GM21723 (cell line): ENCODE measurements at regions not wholly inside any gene's neighbourhood (a gene's known extent, or its start where the extent isn't known, plus 50 kb on each side); places are given as distances from the start of the nearest gene placed in this dataset.

Experiments
- ATAC-seq: cut with Tn5 transposase; IDR thresholded peaks from one replicate; pipeline ENCODE4 v1.9.1; 2021; ENCODE audit warnings: mild to moderate bottlenecking, moderate library complexity; ENCODE audit not compliant: unreplicated experiment

DNA sequence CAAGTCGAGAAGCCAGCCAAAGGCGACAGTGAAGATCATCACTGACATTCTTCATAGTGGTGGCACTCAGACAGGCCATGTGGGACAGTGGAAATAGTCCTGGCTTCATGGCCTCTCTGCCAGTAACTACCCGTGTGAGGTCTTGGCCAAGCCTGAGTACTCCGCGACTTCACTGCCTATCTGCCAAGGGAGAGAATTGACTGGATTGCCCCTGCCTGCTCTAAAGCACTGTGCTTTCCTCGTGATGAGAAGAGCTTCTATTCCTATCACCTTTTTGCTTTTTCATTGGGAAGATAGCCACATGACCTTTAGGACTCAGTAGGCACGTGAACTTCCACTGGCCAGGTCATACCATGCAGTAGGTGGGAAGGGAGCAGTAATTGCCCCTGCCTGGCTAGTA lies 239.3 kb downstream of the HAUS1 start:
- ATAC-seq = no peak

GRCh38 chr18:46343931-46344372 lies 239.8 kb downstream of the HAUS1 start:
- peak; percentile 88 for ATAC-seq

GRCh38 chr18:46344416-46345180 lies 240.4 kb downstream of the HAUS1 start:
- peak; percentile 8 for ATAC-seq

- ATAC-seq = no peak
Observed at GRCh38 chr18:46345181-46345465, 240.9 kb downstream of the HAUS1 start.

DNA sequence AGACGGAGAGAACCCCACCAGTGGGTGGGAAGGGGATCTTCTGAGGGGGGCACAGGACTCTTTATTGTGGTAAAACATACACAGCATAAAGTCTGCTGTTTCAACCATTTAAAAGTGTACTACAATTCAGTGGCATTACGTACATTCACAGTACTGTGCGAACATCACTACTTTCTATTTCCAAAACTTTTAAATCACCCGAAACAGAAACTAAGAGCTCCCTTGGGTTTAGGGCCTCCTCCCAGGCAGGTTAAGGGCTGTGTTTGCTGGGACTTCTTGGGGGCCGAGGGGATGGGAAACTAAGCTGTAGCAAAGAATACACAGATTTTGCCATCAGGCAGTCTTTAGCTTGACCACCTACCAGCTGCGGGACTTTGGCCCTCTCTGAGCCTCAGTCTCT lies 242.0 kb downstream of the HAUS1 start:
- ATAC-seq = no peak

DNA sequence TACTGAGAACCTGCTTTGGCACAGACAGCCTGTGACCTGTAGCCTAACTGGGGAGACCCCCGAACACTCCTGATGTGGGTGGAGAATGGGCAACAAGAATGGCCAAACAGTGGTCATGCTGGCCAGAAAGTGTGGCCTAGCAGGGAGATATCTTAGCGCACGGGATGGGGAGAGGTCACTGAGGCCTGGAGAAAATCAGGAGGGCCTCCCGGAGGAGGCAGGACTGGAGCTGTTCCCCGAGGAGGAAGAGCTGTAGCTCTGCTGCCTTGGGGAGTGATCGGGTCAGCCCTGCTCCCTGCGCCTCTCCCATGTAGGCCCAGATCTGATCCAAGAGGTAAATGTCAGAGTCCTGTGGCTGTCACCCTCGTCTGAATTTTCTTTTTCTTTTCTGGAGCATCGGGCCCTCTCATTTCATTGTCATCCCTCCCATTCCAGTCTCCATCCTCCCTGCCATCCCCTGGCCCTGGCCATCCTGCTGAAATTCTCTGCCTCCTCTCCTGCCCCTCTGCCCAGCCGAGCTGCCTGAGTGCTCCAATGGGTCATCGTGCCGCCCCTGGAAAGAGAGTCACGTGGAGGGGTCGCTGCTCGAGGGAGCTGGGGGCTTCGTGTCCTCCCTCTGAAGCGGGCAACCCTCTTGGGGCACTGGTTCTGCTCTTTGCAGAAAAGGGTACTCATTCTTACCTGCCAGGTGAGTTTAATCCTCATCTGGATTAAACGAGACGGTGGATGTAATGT lies 242.9 kb downstream of the HAUS1 start:
- ATAC-seq = no peak

DNA sequence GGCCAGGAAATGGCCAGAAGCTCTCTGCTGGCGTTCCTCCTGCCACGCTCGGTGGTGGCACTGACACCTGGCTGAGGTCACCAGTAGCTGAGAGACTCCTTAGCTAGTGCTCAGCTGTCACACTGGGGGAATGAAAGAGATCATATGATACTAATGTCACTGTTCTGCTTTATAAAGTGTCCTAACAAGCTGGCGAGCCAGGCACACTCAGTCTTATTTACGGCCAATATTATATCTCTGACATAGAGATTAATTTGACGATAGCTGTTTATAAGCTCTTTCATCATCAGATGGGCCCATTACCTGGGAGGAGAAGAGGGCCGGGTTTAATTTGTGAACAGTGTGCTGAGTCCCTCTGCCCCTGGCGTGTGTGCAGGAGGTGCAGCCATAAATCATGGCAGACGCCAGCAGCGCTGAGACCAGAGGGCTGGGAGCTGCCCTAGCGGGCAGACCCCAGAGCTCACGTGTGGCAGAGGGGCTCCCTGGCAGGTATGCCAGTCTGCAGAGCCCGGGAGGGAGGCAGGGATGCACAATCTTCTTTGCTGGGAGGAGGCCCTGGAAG lies 246.5 kb downstream of the HAUS1 start:
- ATAC-seq = no peak

- no peak for ATAC-seq
Observed at GRCh38 chr18:46352520-46353250, 248.5 kb downstream of the HAUS1 start.

- no peak for ATAC-seq
Observed at GRCh38 chr18:46353460-46353859, 249.3 kb downstream of the HAUS1 start.

DNA sequence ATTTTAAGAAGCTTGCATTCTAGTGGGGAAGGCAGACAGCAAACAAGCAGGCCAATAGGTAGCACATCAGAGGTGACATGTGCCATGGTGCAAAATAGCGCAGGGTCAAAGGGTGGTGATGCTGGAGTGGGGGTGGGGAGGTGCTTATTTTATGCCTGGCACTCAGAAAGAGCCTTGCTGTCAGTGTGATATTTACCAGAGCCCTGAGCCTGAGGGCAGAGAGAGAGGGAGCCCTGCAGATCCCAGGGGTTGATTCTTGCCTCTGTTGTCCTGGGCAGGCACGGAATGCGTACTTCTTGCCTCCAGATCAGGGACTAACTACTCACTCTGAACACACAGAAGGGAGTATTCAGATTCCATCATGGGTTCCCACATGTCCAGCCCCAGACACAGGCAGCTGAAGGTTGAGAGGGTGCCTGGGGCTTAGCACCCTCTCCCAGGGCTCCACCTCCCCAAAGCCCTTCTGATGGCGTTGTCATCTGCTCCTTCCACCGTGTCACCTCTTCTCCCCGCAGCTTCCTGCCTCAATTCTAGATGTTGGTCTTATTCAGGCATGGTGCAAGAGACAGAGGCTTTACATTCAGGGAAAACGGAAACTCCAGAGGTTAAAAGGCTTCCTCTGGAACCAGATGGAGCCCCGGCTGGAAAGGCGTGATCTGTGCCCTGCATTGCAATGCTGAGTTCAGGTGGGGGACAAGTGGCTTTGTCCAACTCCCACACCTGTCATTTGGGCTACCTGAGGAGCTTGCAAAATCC lies 252.3 kb downstream of the HAUS1 start:
- no peak for ATAC-seq

- no peak for ATAC-seq
Observed at GRCh38 chr18:46360102-46360699, 256.0 kb downstream of the HAUS1 start.

DNA sequence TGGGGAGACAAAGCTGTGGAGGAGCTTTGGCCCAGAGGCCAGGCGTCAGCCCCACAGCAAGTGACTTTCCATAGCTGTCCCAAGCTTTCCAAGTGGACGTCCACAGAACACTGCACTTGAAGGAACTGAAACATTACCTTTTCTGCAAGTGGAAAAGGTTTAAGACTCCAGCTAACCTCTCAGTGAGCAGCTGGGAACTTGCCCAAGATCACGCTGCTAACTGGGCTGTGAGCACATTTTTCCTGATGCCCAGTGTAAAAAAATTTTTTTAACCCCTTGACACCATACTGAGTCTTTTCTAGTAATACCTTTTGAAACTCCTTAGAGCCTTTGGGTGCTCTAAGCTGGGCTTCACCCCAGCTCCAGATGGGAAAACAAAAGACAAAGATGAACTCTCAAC lies 256.7 kb downstream of the HAUS1 start:
- ATAC-seq = no peak

- ATAC-seq = no peak
Observed at GRCh38 chr18:46362533-46362932, 258.3 kb downstream of the HAUS1 start.

DNA sequence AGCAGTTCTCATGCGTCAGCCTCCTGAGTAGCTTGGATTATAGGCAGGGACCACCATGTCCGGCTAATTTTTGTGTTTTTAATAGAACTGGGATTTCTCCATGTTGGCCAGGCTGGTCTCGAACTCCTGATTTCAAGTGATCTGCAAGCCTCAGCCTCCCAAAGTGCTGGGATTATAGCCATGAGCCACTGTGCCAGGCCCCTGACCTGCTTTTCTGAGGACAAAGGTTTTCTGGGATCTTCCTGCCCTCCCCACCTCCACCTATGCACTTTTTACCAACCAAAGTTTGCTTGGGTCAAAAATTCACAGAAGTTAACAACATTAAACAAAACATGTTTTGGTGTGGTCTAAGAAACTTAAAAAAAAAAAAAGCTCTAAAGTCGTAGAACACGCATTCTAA lies 259.9 kb downstream of the HAUS1 start:
- no peak for ATAC-seq

DNA sequence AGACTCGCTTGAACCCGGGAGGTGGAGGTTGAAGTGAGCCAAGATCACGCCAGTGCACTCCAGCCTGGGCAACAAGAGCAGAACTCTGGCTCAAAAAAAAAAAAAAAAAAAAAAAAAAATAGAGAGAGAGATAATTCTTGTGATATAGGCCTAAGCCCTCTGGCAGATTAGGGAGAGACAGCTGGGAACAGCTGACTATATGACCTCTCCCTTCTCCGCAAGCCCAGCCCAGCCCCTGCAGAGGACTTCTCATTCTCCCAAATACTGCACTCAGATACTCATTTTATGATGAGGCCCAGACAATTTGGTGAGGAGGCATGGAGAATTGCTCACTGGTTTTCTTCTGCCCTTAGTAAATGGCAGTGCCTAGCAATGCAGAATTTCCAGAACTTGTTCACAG lies 262.0 kb downstream of the HAUS1 start:
- no peak for ATAC-seq

- no peak for ATAC-seq
Observed at GRCh38 chr18:46366751-46367376, 262.7 kb downstream of the HAUS1 start.

GRCh38 chr18:46369323-46369722 lies 265.1 kb downstream of the HAUS1 start:
- no peak for ATAC-seq

DNA sequence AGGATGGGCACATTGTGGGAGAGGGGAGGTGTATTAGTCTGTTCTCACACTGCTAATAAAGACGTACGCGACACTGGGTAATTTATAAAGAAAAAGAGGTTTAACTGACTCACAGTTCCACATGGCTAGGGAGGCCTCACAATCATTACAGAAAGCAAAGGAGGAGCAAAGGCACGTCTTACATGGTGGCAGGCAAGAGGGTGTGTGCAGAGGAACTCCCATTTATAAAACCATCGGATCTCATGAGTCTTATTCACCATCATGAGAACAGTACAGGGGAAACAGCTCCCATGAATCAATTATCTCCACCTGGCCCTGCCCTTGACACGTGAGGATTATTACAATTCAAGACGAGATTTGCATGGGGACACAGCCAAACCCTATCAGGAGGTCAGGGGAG lies 266.7 kb downstream of the HAUS1 start:
- ATAC-seq = no peak

DNA sequence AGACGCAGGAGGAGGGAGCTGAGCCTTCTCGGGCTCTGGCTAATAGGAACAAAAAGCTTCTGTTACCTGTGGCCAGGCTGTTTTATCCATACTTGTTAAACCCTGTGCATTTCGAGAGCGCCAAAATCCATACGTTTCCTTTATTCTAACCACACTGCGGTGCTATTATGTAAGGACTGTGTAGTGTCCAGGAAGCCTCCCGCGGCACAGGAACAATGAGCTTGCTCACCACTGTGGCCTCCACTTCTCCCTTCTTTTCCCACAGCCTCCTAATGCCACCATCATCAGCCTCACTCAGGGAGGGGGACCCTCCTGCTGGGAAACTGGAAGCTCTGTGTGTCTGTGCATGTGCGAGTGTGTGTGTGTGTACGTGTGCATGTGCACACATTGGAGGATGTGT lies 268.5 kb downstream of the HAUS1 start:
- ATAC-seq = no peak

- no peak for ATAC-seq
Observed at GRCh38 chr18:46373131-46373530, 268.9 kb downstream of the HAUS1 start.
